ENCODE measurements at regions not wholly inside any gene's neighbourhood (a gene's known extent, or its start where the extent isn't known, plus 50 kb on each side); places are given as distances from the start of the nearest gene placed in this dataset.

GRCh38 chr5:73234204-73234555 lies 61.2 kb downstream of the TMEM174 start:
- TF ChIP-seq CTCF (IDR thresholded peaks at IDR 0.05): no peak
- TF ChIP-seq ZFX (IDR thresholded peaks at IDR 0.05; ENCODE audit: borderline replicate concordance): no peak

All from 22Rv1 (cell line).